ENCODE measurements at regions not wholly inside any gene's neighbourhood (a gene's known extent, or its start where the extent isn't known, plus 50 kb on each side); places are given as distances from the start of the nearest gene placed in this dataset.

GRCh38 chr16:63925221-63925620 lies 1196.6 kb downstream of the CDH11 start:
- DNase-seq (ENCODE audit: low read depth), result no peak
- H3K4me3 ChIP-seq (ENCODE audit: low read depth, low read length), result no peak overlapping the region
- TF ChIP-seq MYC (IDR thresholded peaks at IDR 0.05; ENCODE audit: low read depth, low read length) (no peak), POLR2A (IDR thresholded peaks at IDR 0.05; ENCODE audit: extremely low read depth, insufficient read length) (no peak), MAX (IDR thresholded peaks at IDR 0.05; ENCODE audit: low read depth, low read length) (no peak), CTCF (IDR thresholded peaks at IDR 0.05; ENCODE audit: low read depth, low read length) (no peak)

DNA sequence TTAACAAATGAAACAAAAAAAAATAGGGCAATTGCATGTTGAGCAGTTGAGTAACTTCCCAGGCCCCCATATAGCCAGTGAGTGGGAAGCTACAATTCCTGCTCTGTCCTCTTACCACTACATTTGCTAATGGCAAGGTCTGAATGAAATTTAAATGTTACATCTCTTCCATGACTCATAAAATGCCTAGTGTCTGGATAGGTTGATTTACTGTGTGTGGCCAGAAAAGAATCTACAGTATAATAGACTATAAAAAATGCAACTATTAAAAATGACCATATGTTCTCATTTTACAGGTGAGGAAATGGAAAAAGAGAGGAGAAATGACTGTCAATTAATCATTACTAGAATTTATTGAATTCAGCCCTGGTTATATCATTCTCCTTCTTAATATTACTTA lies 1199.3 kb downstream of the CDH11 start:
- TF ChIP-seq CTCF (IDR thresholded peaks at IDR 0.05; ENCODE audit: low read depth, low read length), result no peak
- TF ChIP-seq POLR2A (IDR thresholded peaks at IDR 0.05; ENCODE audit: extremely low read depth, insufficient read length), result no peak
- TF ChIP-seq MAX (IDR thresholded peaks at IDR 0.05; ENCODE audit: low read depth, low read length), result no peak
- no peak for TF ChIP-seq MYC (IDR thresholded peaks at IDR 0.05; ENCODE audit: low read depth, low read length)
- DNase-seq (ENCODE audit: low read depth), result no peak
- H3K4me3 ChIP-seq (ENCODE audit: low read depth, low read length), result no peak overlapping the region

DNA sequence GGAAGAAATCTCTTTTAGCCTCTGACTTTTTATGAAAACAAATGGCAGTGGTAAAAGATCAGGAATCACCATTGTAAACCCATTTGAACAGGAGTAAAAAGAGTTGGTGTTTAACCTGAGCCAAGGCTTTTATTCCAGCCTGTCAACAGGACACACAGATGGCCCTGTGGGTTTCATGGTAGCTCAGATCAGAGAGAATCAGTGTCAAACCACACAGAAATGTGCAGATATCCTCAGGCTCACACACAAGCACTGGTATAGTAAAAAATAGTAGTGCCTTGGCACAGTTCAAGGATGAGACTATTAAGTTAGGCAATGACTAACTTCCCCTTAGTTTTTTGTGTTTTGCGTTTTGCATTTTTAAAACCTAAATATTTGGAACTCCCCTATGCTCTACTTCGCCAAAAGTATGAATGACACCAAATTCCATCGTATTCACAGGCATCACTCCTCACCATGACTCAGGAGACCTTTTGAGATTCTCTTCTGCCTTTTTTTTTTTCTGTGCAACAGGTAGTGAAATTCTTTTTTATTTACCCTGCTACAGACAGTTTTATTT lies 1200.0 kb downstream of the CDH11 start:
- no peak for DNase-seq (ENCODE audit: low read depth)
- no peak overlapping the region for H3K4me3 ChIP-seq (ENCODE audit: low read depth, low read length)
- TF ChIP-seq MAX (IDR thresholded peaks at IDR 0.05; ENCODE audit: low read depth, low read length), result no peak
- TF ChIP-seq MYC (IDR thresholded peaks at IDR 0.05; ENCODE audit: low read depth, low read length), result no peak
- no peak for TF ChIP-seq POLR2A (IDR thresholded peaks at IDR 0.05; ENCODE audit: extremely low read depth, insufficient read length)
- no peak for TF ChIP-seq CTCF (IDR thresholded peaks at IDR 0.05; ENCODE audit: low read depth, low read length)

- no peak for DNase-seq (ENCODE audit: low read depth)
- no peak for TF ChIP-seq MAX (IDR thresholded peaks at IDR 0.05; ENCODE audit: low read depth, low read length)
- no peak for TF ChIP-seq POLR2A (IDR thresholded peaks at IDR 0.05; ENCODE audit: extremely low read depth, insufficient read length)
- TF ChIP-seq MYC (IDR thresholded peaks at IDR 0.05; ENCODE audit: low read depth, low read length), result no peak
- no peak for TF ChIP-seq CTCF (IDR thresholded peaks at IDR 0.05; ENCODE audit: low read depth, low read length)
- no peak overlapping the region for H3K4me3 ChIP-seq (ENCODE audit: low read depth, low read length)
Observed at GRCh38 chr16:63913290-63913689, 1208.6 kb downstream of the CDH11 start.

DNA sequence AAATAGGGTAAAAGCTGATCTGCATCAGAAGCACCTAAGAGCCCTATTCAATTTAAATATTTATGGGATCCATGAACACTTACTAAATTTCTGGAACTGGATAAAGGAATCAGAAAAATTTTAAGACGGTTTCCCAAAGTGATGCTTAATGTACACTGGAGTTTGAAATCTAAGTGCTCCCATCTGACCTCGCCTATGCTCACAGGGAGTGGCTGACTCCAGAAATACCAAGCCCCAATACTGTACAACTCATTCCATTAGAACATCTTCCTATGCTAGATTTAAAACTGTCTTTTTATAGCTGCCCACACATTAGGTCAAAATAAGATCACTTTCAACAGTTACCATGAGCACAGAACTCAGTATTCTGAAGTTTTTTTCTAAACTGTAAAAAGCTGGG lies 1214.6 kb downstream of the CDH11 start:
- DNase-seq (ENCODE audit: low read depth), result no peak
- TF ChIP-seq MAX (IDR thresholded peaks at IDR 0.05; ENCODE audit: low read depth, low read length) (no peak), CTCF (IDR thresholded peaks at IDR 0.05; ENCODE audit: low read depth, low read length) (no peak), POLR2A (IDR thresholded peaks at IDR 0.05; ENCODE audit: extremely low read depth, insufficient read length) (no peak), MYC (IDR thresholded peaks at IDR 0.05; ENCODE audit: low read depth, low read length) (no peak)

More for the DNA sequence above, 1214.6 kb downstream of the CDH11 start:
- H3K4me3 ChIP-seq (ENCODE audit: low read depth, low read length), result no peak overlapping the region
